Peyer's patch (tissue), 4 donors: ENCODE measurements at regions not wholly inside any gene's neighbourhood (a gene's known extent, or its start where the extent isn't known, plus 50 kb on each side); places are given as distances from the start of the nearest gene placed in this dataset.

Experiments used
- DNase-seq, 3 donors: peaks; one replicate each; pipeline ENCODE4 v3.0.0-alpha.2; 2017 to 2019
- H3K27ac ChIP-seq, 4 donors: fragments of 200-600 bp; sonication (generic); one replicate each; pipeline ENCODE4 v1.5.1; 2016 to 2019
- H3K27me3 ChIP-seq, 2 donors: fragments of 200-600 bp; sonication (generic); one replicate each; pipeline ENCODE4 v1.5.1; 2019
- H3K36me3 ChIP-seq, 3 donors: fragments of 200-600 bp; sonication (generic); one replicate each; pipeline ENCODE4 v1.5.1; 2016 to 2019
- H3K4me1 ChIP-seq, 4 donors: fragments of 200-600 bp; sonication (generic); one replicate each; pipeline ENCODE4 v1.5.1; 2016 to 2019
- H3K4me3 ChIP-seq, 4 donors: fragments of 200-600 bp; sonication (generic); 1 replicate in 3 of 4; 2 replicates in 1 of 4; pipeline ENCODE4 v1.5.1; 2016 to 2019; ENCODE audit warnings: mild to moderate bottlenecking in 1 of 4
- H3K9me3 ChIP-seq, 4 donors: fragments of 200-600 bp; sonication (generic); one replicate each; pipeline ENCODE4 v1.5.1; 2016 to 2019; ENCODE audit warnings: mild to moderate bottlenecking in 1 of 4
- CTCF ChIP-seq, 6 experiments: fragments of 450-650 bp in 4 of 6; fragments of 200-600 bp in 2 of 6; sonication (generic) in 1 of 6; IDR thresholded peaks; one replicate each; pipeline ENCODE4 v1.5.1; 2017 to 2019; ENCODE audit warnings: antibody characterized with exemption in 6 of 6, mild to moderate bottlenecking in 3 of 6, moderate library complexity in 1 of 6
- POLR2A ChIP-seq, 2 donors: fragments of 450-650 bp; IDR thresholded peaks; one replicate each; pipeline ENCODE4 v1.5.1; 2017; ENCODE audit warnings: antibody characterized with exemption in 2 of 2, mild to moderate bottlenecking in 2 of 2, moderate library complexity in 2 of 2

DNA sequence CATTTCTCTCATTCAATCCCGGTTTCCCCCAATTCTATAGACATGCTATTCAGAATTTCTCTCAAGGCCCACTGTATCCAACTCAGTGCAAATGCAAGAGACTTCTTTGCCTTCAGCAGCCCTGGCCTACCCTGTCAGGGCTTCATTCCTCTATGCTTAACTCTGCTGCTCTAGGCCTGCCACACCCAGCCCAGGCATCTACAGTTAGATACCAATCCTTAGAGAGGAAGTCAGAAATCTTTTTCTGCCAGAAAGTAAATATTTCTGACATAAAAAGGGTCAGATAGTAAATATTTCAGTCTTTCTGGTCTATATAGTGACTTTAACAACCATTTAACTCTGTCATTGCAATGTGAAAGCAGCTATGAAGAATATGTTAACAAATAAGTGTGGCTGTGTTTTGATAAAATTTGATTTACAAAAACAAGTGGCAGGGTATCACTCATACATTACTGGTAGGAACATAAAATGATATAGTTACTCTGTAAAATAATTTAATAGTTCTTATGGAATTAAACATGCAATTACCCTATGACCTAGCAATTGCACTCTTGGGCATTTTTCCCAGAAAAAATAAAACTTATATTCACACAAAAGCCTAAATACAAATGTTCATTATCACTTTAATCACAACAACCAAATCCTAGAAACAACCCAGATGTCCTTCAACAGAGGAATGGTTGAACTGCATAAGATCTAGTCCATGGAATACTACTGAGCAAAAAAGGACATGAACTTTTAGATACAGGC lies 942.0 kb downstream of the SQOR start:
- H3K27ac ChIP-seq, result no peak overlapping the region
- TF ChIP-seq CTCF (IDR thresholded peaks at IDR 0.05) (no peak), POLR2A (IDR thresholded peaks at IDR 0.05) (no peak)
- H3K9me3 ChIP-seq, result no peaks in the 10 kb centered on the region
- no peak overlapping the region for H3K4me3 ChIP-seq
- no peaks in the 10 kb centered on the region for H3K36me3 ChIP-seq
- H3K4me1 ChIP-seq, result no peaks in the 10 kb centered on the region
- no peaks in the 10 kb centered on the region for H3K27me3 ChIP-seq
- DNase-seq, result no peak

- no peaks in the 10 kb centered on the region for H3K9me3 ChIP-seq
- no peaks in the 10 kb centered on the region for H3K4me1 ChIP-seq
- DNase-seq, result no peak
- no peaks in the 10 kb centered on the region for H3K36me3 ChIP-seq
- TF ChIP-seq POLR2A (IDR thresholded peaks at IDR 0.05) (no peak), CTCF (IDR thresholded peaks at IDR 0.05) (no peak)
- no peaks in the 10 kb centered on the region for H3K27me3 ChIP-seq
- H3K4me3 ChIP-seq, result no peak overlapping the region
- H3K27ac ChIP-seq, result no peak overlapping the region
Measured at GRCh38 chr15:46577767-46578166, 942.9 kb downstream of the SQOR start.

DNA sequence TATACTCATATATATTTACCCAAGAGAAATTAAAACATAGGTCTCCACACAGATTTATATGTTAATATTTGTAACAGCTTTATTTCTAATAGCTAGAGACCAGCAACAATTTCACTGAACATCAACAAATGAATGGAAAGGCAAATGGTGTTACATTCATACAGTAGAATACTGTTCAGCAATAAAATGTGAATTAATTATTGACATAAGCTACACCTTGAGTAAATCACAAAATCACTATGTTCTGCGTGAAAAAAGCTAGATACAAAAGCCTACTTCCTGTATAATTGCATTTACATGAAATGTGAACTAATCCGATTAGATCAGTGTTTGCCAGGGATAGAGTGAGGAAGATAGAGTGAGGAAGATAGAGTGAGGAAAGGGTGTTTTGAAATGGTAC lies 945.7 kb downstream of the SQOR start:
- no peaks in the 10 kb centered on the region for H3K27me3 ChIP-seq
- no peaks in the 10 kb centered on the region for H3K36me3 ChIP-seq
- no peak overlapping the region for H3K27ac ChIP-seq
- no peaks in the 10 kb centered on the region for H3K9me3 ChIP-seq
- TF ChIP-seq CTCF (IDR thresholded peaks at IDR 0.05) (no peak), POLR2A (IDR thresholded peaks at IDR 0.05) (no peak)
- H3K4me3 ChIP-seq, result no peak overlapping the region
- H3K4me1 ChIP-seq, result no peaks in the 10 kb centered on the region
- no peak for DNase-seq

GRCh38 chr15:46580924-46581323 lies 946.1 kb downstream of the SQOR start:
- H3K36me3 ChIP-seq, result no peaks in the 10 kb centered on the region
- no peak for DNase-seq
- no peaks in the 10 kb centered on the region for H3K4me1 ChIP-seq
- H3K4me3 ChIP-seq, result no peak overlapping the region
- TF ChIP-seq POLR2A (IDR thresholded peaks at IDR 0.05) (no peak), CTCF (IDR thresholded peaks at IDR 0.05) (no peak)
- H3K27me3 ChIP-seq, result no peaks in the 10 kb centered on the region
- H3K9me3 ChIP-seq, result no peaks in the 10 kb centered on the region
- H3K27ac ChIP-seq, result no peak overlapping the region

- TF ChIP-seq POLR2A (IDR thresholded peaks at IDR 0.05) (no peak), CTCF (IDR thresholded peaks at IDR 0.05) (no peak)
- H3K9me3 ChIP-seq, result no peaks in the 10 kb centered on the region
- H3K4me1 ChIP-seq, result no peaks in the 10 kb centered on the region
- H3K27me3 ChIP-seq, result no peaks in the 10 kb centered on the region
- H3K4me3 ChIP-seq, result no peak overlapping the region
- no peak overlapping the region for H3K27ac ChIP-seq
- DNase-seq, result no peak
- no peaks in the 10 kb centered on the region for H3K36me3 ChIP-seq
Measured at GRCh38 chr15:46589088-46589487, 954.3 kb downstream of the SQOR start.

- Histone ChIP-seq H3K9me3 (no peaks in the 10 kb centered on the region), H3K4me3 (no peak overlapping the region), H3K27me3 (no peaks in the 10 kb centered on the region), H3K27ac (no peak overlapping the region), H3K36me3 (no peaks in the 10 kb centered on the region), H3K4me1 (no peaks in the 10 kb centered on the region)
- no peak for DNase-seq
- TF ChIP-seq POLR2A (IDR thresholded peaks at IDR 0.05) (no peak), CTCF (IDR thresholded peaks at IDR 0.05) (no peak)
Measured at GRCh38 chr15:46591462-46591861, 956.6 kb downstream of the SQOR start.
